GM12878 (cell line): ENCODE measurements at regions not wholly inside any gene's neighbourhood (a gene's known extent, or its start where the extent isn't known, plus 50 kb on each side); places are given as distances from the start of the nearest gene placed in this dataset.

ENCODE experiments used
- ATAC-seq: fragments of 200-7000 bp; cut with Tn5 transposase; 3 replicates; pipeline ENCODE4 v1.9.1; 2020; ENCODE audit warnings: mild to moderate bottlenecking, moderate library complexity
- BruUV-seq: library from RNA; stranded (reverse); fragments of 400-500 nt; replicated peaks from 2 replicates; lab custom pipeline; 2021; lab: Mats Ljungman, UMichigan
- CTCF ChIA-PET: fragments of 300-600 bp; sonication (Branson Sonifier 250); formaldehyde crosslinking; extraction: SDS; loops from one replicate; lab custom pipeline; 2021; ENCODE audit warnings: inconsistent platforms; lab: Yijun Ruan, JAX
- POLR2A ChIA-PET: fragments of 350-600 bp; formaldehyde crosslinking; extraction: SDS; loops from one replicate; lab custom pipeline; 2021; ENCODE audit warnings: inconsistent platforms; lab: Charles Lee
- RAD21 ChIA-PET: fragments of 300-600 bp; sonication (Branson Sonifier 250); formaldehyde crosslinking; loops from one replicate; lab custom pipeline; 2023; ENCODE audit warnings: antibody characterized with exemption; ENCODE audit not compliant: unreplicated experiment; lab: Charles Lee
- SMC1A ChIA-PET: fragments of 300-600 bp; sonication (Branson Sonifier 250); formaldehyde crosslinking; loops from one replicate; lab custom pipeline; 2023; ENCODE audit not compliant: unreplicated experiment, uncharacterized antibody; lab: Charles Lee
- DNase-seq: peaks from one replicate; pipeline ENCODE4 v3.0.0-alpha.2; 2011; ENCODE audit warnings: low read depth, low spot score
- FAIRE-seq: peaks from 3 replicates; lab custom pipeline; 2011; peaks lifted over from hg19 to GRCh38; lab: Jason Lieb, UNC
- H2AFZ ChIP-seq: 2 replicates; pipeline ENCODE4 v1.6.0; 2011; ENCODE audit warnings: low read depth, low read length, control low read depth; ENCODE audit not compliant: control insufficient read depth
- H3K27ac ChIP-seq: 2 replicates; pipeline ENCODE4 v1.5.1; 2011; ENCODE audit warnings: control low read depth; ENCODE audit not compliant: control insufficient read depth, insufficient read depth
- H3K27me3 ChIP-seq, 2 experiments: replicated peaks in 1 of 2; 2 replicates each; pipeline versions ENCODE4 v1.6.0 to v1.6.1; 2011; ENCODE audit warnings: low read length in 1 of 2; ENCODE audit not compliant: control insufficient read depth in 2 of 2, insufficient read depth in 2 of 2
- H3K36me3 ChIP-seq, 2 experiments: 2 replicates each; pipeline ENCODE4 v1.5.1; 2011; ENCODE audit warnings: low read length in 1 of 2; ENCODE audit not compliant: control insufficient read depth in 2 of 2, insufficient read depth in 2 of 2
- H3K4me1 ChIP-seq: 2 replicates; pipeline ENCODE4 v1.6.1; 2011; ENCODE audit warnings: mild to moderate bottlenecking, low read length, moderate library complexity, mixed read lengths; ENCODE audit not compliant: control insufficient read depth, insufficient read depth
- H3K4me2 ChIP-seq: 2 replicates; pipeline ENCODE4 v1.6.0; 2011; ENCODE audit warnings: control low read depth; ENCODE audit not compliant: control insufficient read depth, insufficient read depth
- H3K4me3 ChIP-seq: fragments of 200-600 bp; sonication (generic); 2 replicates; pipeline ENCODE4 v1.5.1; 2016
- H3K79me2 ChIP-seq: 2 replicates; pipeline ENCODE4 v1.6.0; 2011; ENCODE audit warnings: low read length; ENCODE audit not compliant: control insufficient read depth, insufficient read depth
- H3K9ac ChIP-seq: 2 replicates; pipeline ENCODE4 v1.8.0; 2011; ENCODE audit warnings: low read length, control low read depth, mixed read lengths; ENCODE audit not compliant: control insufficient read depth, insufficient read depth
- H3K9me3 ChIP-seq: replicated peaks from 3 replicates; pipeline ENCODE4 v1.5.1; 2011; ENCODE audit warnings: mild to moderate bottlenecking, low read length; ENCODE audit not compliant: control insufficient read depth, insufficient read depth
- H4K20me1 ChIP-seq: 2 replicates; pipeline ENCODE4 v1.6.0; 2011; ENCODE audit not compliant: control insufficient read depth, insufficient read depth
- DPF2 ChIP-seq: fragments of 450-650 bp; IDR thresholded peaks from 2 replicates; pipeline ENCODE4 v1.6.1; 2017; ENCODE audit warnings: mild to moderate bottlenecking
- GATAD2B ChIP-seq: fragments of 450-650 bp; conservative IDR thresholded peaks from 2 replicates; pipeline ENCODE4 v1.6.1; 2017; ENCODE audit warnings: low read depth, mild to moderate bottlenecking, moderate library complexity
- POU2F2 ChIP-seq: IDR thresholded peaks from 3 replicates; pipeline ENCODE4 v1.6.1; 2011; ENCODE audit warnings: low read depth, mild to moderate bottlenecking, low read length, borderline replicate concordance
- SREBF2 ChIP-seq: IDR thresholded peaks from 2 replicates; pipeline ENCODE4 v1.6.1; 2012; ENCODE audit warnings: mild to moderate bottlenecking, low read length
- TAF1 ChIP-seq: IDR thresholded peaks from 2 replicates; pipeline ENCODE4 v1.6.1; 2011; ENCODE audit warnings: mild to moderate bottlenecking, low read depth, low read length, borderline replicate concordance
- ZNF207 ChIP-seq: fragments of 450-650 bp; IDR thresholded peaks from 2 replicates; pipeline ENCODE4 v1.6.1; 2014; ENCODE audit warnings: antibody characterized with exemption, mild to moderate bottlenecking, borderline replicate concordance
- WGBS: methylation state at CpG from one replicate; pipeline ENCODE4 v1.1.6; 2016; ENCODE audit warnings: low lambda C conversion rate; ENCODE audit not compliant: insufficient replicate concordance, insufficient coverage; ENCODE audit errors: missing lambda C conversion rate; 5-methylcytosine and 5-hydroxymethylcytosine counted together
- in situ Hi-C: fragments of 300-500 bp; cut with MboI; formaldehyde crosslinking; loops from 9 replicates; pipeline ENCODE4 v1.14.3; 2018; ENCODE audit warnings: mixed read lengths
- intact Hi-C: fragments of 100-400 bp; cut with micrococcal nuclease; formaldehyde crosslinking; loops from one replicate; pipeline ENCODE4 v1.14.2; 2022; ENCODE audit not compliant: unreplicated experiment
- TF ChIP-seq, protein P1 (sequence below): IDR thresholded peaks from 2 replicates; pipeline ENCODE4 v1.6.1; 2011; ENCODE audit warnings: low read depth, mild to moderate bottlenecking, low read length, moderate library complexity, borderline replicate concordance; ENCODE audit errors: extremely low read depth
- TF ChIP-seq, protein P2 (sequence below): IDR thresholded peaks from 2 replicates; pipeline ENCODE4 v1.6.1; 2011; ENCODE audit warnings: borderline replicate concordance, low read depth, mild to moderate bottlenecking, moderate library complexity, mixed read lengths, low read length; ENCODE audit not compliant: insufficient read depth; ENCODE audit errors: extremely low read length
- TF ChIP-seq, protein P3 (sequence below): fragments of 150-350 bp; IDR thresholded peaks from 2 replicates; pipeline ENCODE4 v1.6.1; 2014; ENCODE audit warnings: mild to moderate bottlenecking, low read depth, low read length
- TF ChIP-seq, protein P4 (sequence below): fragments of 450-650 bp; IDR thresholded peaks from 2 replicates; pipeline ENCODE4 v1.6.1; 2017; ENCODE audit warnings: mild to moderate bottlenecking, low read depth, inconsistent platforms; ENCODE audit not compliant: poor library complexity, severe bottlenecking
- TF ChIP-seq, protein P5 (sequence below): fragments of 450-650 bp; formaldehyde crosslinking; IDR thresholded peaks from 2 replicates; pipeline ENCODE4 v1.5.0; 2022; ENCODE audit warnings: mild to moderate bottlenecking, missing genetic modification characterization

DNA sequence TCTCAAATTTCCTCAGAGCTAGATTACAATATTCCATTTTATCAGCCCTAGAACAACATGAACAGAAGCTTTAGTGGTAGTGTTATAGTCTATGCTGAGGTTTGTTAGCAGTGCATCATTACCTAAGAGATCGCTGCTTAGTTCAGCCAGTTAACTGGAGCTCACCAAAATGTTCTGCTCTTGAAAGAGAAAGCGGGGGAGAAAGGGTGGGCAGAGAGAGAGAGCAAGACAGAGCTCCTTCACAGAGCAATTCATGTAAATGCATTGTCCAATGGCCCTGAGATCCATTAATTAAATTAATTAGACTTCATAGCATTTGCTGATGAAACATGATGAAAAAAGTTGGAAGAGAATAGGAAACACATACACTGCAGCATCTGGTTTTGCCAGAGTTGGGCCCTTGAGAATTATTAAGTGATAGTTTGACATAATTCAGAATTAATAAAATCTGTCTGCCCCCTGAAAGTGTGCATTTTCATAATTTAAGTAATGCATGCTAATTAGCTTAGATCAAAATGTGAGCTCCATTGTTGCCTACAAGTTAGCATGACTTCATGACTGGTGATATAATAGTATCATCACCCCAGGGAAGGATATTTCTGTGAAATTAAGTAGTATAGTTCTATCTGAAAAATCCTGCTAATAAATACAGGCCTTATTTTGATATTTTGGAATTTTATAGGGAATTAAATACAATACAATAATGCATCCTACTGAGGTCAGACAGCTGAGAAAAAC, 86.9 kb upstream of the LYSMD4 start (continued):
- TF ChIP-seq, protein P1, sequence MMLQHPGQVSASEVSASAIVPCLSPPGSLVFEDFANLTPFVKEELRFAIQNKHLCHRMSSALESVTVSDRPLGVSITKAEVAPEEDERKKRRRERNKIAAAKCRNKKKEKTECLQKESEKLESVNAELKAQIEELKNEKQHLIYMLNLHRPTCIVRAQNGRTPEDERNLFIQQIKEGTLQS = no peak
- TF ChIP-seq TAF1 (no peak), DPF2 (no peak)

DNA sequence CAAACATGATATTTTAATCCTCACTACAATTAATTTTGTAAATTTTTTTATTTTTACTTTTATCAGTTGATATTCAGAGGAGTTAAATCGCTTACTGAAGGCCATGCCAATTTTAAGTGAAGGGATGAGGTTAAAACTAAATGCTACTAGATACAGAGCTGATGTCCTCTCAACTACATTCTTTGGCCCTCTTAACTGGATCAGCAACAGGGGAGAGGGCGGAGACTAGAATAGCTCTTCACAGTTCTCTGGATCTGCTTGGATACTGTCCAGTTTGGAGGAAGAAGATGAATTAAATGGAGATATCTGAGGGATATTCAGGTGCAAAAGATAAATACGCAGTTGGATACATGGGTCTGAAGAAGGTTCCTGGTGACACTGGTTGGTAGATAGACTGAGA, 85.6 kb upstream of the LYSMD4 start:
- POLR2A ChIA-PET = no interaction called here
- H3K79me2 ChIP-seq = no peaks in the 10 kb centered on the region
- no peaks in the 10 kb centered on the region for H3K36me3 ChIP-seq
- H3K4me2 ChIP-seq = no peak overlapping the region
- DNase-seq (no peak), FAIRE-seq (no peak), ATAC-seq (no peak)
- H4K20me1 ChIP-seq = no peaks in the 10 kb centered on the region
- CTCF ChIA-PET = interaction anchor here (0.9 kb wide), 1 partner anchor 546 kb away, joined by 3 read pairs; no protein-coding TSS in a partner anchor
- H3K4me3 ChIP-seq = no peak overlapping the region
- no peak overlapping the region for H3K9ac ChIP-seq
- no peak overlapping the region for H2AFZ ChIP-seq
- H3K27me3 ChIP-seq = no peaks in the 10 kb centered on the region
- no peaks in the 10 kb centered on the region for H3K4me1 ChIP-seq
- H3K27ac ChIP-seq = no peak overlapping the region
- in situ Hi-C loops (no loop called here), intact Hi-C loops (no loop called here)
- RAD21 ChIA-PET = interaction anchor here (0.8 kb wide), 1 partner anchor 15 kb away, joined by 3 read pairs; no protein-coding TSS in a partner anchor
- H3K9me3 ChIP-seq = no peaks in the 10 kb centered on the region; the same call in 2 of the 3 replicates
- WGBS = 60% methylated on average over 3 of the region's 3 CpGs
- no TSS peak for BruUV-seq
- SMC1A ChIA-PET = interaction anchor here (0.6 kb wide), 2 partner anchors 75 to 887 kb away, joined by 3 read pairs; no protein-coding TSS in a partner anchor
- TF ChIP-seq SREBF2 (no peak), POU2F2 (no peak), ZNF207 (no peak), GATAD2B (no peak)
- TF ChIP-seq, protein P2, sequence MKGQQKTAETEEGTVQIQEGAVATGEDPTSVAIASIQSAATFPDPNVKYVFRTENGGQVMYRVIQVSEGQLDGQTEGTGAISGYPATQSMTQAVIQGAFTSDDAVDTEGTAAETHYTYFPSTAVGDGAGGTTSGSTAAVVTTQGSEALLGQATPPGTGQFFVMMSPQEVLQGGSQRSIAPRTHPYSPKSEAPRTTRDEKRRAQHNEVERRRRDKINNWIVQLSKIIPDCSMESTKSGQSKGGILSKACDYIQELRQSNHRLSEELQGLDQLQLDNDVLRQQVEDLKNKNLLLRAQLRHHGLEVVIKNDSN = no peak
- TF ChIP-seq, protein P3, sequence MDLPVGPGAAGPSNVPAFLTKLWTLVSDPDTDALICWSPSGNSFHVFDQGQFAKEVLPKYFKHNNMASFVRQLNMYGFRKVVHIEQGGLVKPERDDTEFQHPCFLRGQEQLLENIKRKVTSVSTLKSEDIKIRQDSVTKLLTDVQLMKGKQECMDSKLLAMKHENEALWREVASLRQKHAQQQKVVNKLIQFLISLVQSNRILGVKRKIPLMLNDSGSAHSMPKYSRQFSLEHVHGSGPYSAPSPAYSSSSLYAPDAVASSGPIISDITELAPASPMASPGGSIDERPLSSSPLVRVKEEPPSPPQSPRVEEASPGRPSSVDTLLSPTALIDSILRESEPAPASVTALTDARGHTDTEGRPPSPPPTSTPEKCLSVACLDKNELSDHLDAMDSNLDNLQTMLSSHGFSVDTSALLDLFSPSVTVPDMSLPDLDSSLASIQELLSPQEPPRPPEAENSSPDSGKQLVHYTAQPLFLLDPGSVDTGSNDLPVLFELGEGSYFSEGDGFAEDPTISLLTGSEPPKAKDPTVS = no peak
- TF ChIP-seq, protein P4, sequence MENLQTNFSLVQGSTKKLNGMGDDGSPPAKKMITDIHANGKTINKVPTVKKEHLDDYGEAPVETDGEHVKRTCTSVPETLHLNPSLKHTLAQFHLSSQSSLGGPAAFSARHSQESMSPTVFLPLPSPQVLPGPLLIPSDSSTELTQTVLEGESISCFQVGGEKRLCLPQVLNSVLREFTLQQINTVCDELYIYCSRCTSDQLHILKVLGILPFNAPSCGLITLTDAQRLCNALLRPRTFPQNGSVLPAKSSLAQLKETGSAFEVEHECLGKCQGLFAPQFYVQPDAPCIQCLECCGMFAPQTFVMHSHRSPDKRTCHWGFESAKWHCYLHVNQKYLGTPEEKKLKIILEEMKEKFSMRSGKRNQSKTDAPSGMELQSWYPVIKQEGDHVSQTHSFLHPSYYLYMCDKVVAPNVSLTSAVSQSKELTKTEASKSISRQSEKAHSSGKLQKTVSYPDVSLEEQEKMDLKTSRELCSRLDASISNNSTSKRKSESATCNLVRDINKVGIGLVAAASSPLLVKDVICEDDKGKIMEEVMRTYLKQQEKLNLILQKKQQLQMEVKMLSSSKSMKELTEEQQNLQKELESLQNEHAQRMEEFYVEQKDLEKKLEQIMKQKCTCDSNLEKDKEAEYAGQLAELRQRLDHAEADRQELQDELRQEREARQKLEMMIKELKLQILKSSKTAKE = no peak
- TF ChIP-seq, protein P5, sequence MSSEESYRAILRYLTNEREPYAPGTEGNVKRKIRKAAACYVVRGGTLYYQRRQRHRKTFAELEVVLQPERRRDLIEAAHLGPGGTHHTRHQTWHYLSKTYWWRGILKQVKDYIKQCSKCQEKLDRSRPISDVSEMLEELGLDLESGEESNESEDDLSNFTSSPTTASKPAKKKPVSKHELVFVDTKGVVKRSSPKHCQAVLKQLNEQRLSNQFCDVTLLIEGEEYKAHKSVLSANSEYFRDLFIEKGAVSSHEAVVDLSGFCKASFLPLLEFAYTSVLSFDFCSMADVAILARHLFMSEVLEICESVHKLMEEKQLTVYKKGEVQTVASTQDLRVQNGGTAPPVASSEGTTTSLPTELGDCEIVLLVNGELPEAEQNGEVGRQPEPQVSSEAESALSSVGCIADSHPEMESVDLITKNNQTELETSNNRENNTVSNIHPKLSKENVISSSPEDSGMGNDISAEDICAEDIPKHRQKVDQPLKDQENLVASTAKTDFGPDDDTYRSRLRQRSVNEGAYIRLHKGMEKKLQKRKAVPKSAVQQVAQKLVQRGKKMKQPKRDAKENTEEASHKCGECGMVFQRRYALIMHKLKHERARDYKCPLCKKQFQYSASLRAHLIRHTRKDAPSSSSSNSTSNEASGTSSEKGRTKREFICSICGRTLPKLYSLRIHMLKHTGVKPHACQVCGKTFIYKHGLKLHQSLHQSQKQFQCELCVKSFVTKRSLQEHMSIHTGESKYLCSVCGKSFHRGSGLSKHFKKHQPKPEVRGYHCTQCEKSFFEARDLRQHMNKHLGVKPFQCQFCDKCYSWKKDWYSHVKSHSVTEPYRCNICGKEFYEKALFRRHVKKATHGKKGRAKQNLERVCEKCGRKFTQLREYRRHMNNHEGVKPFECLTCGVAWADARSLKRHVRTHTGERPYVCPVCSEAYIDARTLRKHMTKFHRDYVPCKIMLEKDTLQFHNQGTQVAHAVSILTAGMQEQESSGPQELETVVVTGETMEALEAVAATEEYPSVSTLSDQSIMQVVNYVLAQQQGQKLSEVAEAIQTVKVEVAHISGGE (CRISPR knock-in tag) = no peak
